GM18867 (cell line): ENCODE measurements at regions not wholly inside any gene's neighbourhood (a gene's known extent, or its start where the extent isn't known, plus 50 kb on each side); places are given as distances from the start of the nearest gene placed in this dataset.
A peak's percentile ranks its signal among the peaks of the same experiment; 100 is the strongest.

Experiments
- ATAC-seq: cut with Tn5 transposase; IDR thresholded peaks from one replicate; pipeline ENCODE4 v1.9.1; 2021; ENCODE audit warnings: mild to moderate bottlenecking, moderate library complexity; ENCODE audit not compliant: unreplicated experiment

DNA sequence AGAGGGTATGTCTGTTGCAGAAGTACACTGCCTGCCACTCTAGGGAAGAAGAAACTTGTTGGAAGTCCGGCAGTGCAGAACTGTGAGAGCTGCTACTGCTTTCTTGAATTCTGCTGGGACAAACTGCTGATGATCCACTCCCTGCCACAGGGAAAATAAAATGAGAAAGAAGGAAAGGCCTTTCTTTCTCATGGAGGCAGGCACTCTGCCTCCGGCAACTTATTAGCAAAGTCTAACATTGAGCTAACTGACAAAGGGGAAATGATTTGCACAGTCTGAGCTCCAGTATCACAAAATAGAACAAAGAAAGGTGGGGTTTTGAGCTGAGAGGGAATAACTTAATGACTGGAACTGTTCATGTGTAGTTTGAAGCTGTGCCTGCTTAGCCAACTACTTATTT lies 134.6 kb downstream of the AASDHPPT start:
- no peak for ATAC-seq

DNA sequence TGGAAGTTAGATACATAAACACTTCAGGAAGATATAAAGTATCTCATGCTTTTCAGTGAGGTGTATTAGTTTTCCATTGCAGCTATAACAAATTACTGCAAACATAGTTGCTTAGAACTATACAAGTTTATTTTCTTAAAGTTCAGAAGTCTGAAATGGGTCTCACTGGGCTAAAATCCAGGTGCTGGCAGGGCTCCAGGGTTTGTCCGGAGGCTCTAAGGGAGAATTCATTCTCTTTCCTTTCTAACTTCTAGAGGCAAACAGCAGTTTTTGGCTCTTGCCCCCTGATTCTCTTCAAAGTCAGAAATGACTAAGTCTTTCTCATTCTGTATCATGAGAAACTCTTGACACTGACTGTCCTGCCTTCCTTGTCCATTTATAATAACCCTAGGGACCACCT lies 138.8 kb downstream of the AASDHPPT start:
- no peak for ATAC-seq

DNA sequence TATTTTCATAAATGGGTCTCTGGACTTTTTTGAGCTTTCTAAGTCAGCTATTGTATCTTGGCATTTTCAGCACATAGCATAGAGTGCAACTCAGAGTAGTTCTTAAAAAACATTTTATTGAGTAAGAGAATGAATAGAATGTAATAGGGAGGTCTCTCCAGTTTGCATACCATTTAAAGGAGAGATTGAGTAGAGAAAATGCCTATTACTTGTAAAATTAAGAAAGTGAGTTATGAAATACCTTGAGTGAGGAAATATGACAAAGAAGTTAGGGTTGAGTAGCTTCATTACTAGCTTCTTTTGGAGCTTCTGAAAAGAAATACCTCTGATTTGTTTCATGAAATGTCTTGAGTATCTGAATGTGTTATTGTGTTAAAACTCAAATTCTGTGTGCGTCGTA lies 140.0 kb downstream of the AASDHPPT start:
- ATAC-seq = no peak

DNA sequence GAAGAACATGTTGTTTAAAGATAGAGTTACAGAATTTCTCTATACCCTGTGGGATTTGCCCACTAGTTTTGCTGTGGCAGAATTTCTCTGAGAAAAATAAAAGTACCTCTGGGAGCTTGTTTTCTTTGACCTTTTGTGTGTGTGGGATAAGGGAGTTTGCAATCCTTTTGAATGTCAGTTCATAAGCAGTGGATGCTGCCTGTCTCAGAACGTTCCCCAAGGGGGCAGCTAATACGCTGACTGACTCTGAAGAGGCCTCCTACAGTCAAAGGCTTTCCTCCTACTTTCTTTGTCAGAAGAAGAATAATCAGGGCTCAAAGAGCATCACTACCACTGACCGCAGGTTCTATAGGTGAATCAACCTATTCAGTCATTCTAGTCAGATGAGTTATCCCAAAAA lies 140.6 kb downstream of the AASDHPPT start:
- no peak for ATAC-seq

DNA sequence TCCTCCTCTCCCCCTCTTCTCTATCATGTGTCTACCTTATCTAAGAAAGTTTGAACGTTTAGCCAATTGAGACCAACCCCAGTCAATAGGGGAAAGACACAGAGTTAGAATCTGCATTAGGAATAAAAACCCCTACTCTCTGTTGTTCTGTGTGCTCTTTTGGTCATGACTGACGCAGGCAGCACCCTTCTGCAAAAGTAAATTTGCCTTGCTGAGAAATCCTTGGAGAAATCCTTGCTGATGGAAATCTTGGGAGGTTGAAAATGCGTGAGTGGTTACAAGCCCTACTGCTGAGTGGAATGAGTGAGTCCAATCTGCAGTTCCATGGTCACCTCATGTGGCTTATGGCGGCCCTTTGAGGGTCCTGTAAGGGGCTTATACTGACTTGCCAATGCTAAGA lies 145.2 kb downstream of the AASDHPPT start:
- ATAC-seq = no peak

DNA sequence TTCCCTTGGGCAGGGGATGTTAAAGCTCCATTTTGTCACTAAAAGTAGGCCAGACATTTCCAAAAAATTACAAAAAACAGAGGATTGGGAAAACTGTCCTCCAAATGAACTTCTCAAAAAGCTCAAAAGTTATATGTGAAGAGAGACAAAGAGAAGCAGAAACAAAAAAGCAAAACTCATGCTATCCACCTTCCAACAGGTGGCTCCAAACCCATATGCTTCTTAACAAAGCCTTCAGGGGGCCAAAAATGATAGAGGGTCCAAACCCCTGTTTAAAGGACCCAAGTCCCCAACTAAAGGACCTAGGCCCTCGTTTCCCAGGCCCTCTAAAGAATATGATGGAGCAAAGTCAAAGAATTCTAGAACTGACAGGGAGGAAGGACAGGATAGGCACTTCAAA lies 146.7 kb downstream of the AASDHPPT start:
- no peak for ATAC-seq

DNA sequence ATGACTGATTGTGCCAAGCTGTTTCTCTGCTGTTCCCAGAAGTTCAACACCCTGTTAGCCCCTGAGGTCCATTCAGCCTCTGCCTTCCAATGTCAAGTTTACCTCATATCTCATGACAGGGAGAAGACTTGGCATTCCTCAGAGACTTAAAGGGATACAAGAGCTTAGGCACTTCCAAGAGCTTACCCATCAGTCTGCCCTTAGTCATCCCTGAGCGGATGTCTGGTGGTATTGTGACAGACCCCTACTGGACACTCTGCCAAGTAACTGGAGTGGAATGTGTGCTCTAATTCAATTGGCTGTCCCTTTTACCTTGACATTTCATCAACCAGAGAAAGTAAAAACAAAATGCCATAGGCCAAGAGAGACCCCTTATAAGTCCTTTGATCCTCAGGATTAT lies 151.5 kb downstream of the AASDHPPT start:
- ATAC-seq = no peak

DNA sequence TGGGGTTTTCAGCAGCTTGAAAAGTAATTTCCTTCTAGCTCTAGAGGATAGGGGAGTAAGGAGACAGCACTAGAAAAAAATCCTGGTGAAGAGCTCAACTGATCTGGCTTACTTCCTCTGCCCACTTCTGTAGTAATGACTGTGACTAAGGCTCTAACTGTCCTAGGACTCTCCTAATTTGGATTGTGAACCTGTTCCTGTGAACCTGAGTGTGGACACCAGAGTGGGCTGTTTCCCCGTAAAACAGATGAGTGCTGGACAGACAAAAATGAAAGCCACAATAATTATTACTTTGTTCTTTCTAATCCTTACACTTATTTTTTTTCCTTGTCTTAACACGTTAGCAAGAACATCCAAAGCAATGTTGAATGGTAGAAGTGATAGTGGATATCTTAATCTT lies 154.1 kb downstream of the AASDHPPT start:
- no peak for ATAC-seq

DNA sequence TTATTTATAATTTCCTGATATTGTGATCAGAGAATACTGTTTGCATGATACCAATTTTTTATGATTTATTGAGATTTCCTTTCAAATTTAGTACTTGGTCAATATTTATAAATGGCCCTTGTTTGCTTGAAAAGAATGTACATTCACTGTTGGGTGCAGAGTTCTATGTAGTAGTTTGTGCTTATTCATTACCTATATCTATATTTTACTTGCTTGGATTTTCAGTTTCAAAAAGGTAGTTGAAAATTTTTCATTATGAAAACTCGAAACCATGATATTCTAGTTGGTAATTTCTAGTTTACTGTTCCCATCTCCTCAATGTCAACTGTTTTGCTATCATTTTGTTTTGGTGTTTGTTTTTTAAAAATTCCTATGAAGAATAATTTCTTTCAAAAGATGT lies 155.7 kb downstream of the AASDHPPT start:
- ATAC-seq = peak; percentile 48

DNA sequence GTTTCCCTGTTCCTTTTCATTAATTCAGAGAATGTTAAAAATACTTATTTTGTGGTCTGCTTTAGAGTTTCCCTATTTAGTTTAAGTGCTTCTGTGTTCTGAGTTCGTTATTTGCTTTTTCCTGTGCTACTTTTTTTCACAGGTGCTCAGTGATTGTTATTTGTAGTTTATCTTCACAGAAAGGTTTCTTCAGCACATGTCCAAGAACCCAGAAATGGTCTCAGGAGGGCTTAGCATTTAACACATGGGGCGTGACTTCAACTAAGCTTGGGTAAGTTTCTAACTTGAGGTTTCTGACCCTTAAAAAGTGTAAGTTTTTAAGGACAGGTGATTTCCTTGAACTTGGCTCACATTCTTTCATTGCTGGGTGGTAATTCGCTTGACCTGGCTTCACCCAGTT lies 157.3 kb downstream of the AASDHPPT start:
- peak; percentile 45 for ATAC-seq

DNA sequence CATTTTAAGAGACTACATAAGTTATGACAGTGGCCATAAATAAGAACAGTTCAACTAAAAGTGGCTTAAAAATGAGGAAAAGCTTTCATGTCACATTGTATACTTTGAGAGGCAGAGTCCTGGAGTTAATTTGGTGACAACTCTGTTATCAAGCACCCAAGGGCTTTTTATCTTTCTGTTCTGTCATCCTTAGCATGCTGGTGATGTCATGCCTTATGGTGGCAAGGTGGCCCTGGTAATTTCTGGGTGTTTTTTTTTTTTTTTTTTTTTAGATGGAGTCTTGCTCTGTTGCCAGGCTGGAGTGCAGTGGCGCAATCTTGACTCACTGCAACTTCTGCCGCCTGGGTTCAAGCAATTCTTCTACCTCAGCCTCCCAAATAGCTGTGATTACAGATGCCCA lies 158.8 kb downstream of the AASDHPPT start:
- ATAC-seq = no peak

DNA sequence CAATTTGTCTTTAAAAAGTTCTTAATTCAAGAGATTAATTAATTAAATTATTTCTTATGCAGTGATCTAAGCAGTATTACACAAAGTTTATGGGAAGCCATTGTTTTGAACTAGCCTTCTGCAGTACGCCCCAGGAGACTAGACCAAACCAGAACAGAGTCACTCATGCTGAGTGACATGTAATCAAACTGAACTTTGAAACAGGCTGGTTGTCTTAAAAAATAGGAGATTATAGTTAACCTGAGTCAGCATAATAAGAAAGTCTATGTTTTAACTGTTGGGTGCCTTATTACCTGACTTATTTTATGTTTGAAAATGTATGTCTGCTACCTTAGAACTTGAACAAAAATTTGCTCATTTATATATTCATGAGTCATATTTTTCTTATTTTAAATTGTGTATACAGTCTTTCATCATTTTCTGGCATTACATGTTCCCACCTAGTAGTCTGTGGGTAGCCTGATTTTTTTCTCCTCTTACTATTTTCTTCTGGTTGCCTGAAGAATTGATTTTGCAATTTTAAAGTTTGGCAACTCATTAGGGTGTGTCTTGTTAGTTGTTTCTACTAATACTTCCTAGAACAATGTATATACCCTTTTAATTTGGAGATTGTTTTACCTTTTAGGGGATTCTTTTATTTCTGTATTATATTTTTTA lies 161.4 kb downstream of the AASDHPPT start:
- ATAC-seq = no peak

DNA sequence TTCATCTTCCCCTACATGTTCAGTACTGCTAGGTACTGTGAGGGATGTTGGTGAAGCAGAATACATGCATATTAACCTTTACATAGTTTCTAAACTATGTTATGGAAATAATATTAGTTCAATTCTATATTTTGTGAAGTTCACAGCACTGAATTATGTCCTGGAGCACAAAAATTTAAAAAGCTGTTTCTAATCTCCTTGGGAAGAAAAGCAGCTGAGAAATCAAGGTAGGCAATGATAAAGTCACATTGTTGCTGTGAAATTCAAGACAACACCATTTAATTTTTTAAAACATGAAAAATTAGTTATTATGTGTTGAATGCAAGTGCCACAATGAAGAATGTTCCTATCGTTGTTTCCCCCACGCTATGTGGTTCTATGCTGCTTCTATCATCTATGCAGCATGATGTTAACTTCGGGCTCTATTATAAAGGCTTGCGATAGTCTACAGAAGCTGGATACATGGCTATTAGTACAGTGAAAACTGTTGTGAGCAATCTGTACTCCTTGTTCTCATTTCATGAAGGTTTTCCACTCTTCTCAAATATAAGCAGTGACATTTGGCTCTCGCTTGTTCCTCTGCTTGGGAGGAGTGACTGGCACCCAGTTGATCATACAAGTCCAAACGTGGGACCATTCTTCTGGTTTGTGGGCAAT lies 164.3 kb downstream of the AASDHPPT start:
- no peak for ATAC-seq

DNA sequence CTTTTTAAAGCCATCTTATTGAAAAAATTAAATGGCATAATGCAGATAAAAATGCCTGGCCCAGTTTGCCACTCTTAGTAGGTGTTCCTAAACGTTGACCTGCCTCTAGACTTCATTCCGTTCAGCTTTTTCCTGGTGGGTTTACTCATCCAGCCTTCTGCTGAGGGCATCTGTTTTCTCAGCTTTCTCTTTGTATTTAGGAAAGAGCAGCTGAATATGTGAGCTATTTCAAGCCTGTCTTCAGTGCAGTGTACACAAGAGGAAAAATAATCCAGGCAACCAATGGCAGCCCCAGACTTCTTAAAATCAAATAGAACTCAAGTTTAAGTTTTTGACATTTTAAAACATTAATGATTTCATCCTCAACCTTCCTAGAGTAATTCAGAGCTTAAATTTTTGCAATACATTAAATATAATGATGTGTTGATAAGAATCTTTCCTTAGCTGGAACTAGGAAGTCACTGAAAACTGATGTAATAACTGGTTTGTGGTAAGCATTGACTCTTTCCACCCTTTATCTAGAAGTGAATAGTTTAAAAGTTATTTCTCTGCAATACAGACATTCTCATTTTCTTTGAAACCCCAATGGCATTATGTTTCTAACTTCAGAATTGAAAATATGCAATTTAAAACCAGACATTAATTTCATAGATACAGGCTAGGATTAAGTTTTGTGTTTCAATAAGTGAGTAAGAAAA lies 165.4 kb downstream of the AASDHPPT start:
- ATAC-seq = no peak

DNA sequence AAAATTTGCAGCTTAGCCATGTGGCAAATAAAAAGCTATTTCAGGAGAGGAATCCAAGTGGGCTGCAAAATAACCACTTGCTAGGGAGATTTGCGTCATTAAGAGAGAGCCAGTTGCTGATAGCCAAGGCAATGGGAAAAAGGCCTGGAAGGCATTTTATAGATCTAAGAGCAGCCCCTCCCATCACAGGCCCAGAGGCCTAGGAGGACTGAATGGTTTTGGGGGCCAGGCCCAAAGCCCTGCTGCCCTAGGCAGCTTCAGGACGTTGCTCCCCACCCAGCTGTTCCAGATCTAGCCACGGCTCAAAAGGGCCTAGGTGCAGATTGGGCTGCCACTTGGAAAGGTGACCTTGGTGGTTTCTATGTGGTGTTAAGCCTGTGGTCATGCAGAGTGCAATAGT lies 169.0 kb downstream of the AASDHPPT start:
- no peak for ATAC-seq

DNA sequence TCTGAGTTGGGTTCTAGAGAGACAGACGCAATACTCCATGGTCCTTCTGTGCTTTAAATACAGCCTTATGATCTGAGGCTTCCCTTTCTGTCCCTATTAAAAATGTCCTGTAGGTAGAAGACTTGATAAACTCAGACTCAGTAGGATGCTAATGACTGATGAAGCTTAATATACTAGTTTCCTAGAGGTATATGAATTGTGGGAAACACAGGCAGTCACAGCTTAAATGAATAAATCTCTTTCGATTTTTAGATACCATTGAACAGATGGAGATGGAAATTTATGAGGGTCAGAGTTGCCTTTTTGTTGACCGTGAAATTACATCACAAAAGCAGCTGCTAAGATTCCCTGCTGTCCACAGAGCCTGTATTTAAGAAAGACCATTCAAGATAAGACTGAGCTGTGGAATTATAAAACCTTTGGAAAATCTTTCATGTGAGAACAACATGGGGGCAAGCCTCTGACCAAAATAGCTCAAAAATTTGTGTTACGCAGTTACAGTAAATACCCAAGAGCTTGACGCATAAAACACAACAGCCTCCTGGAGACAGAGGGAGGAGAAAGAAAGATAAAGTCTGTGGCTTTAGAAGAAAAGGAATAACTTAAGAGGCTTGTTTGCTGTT lies 172.3 kb downstream of the AASDHPPT start:
- ATAC-seq = no peak

DNA sequence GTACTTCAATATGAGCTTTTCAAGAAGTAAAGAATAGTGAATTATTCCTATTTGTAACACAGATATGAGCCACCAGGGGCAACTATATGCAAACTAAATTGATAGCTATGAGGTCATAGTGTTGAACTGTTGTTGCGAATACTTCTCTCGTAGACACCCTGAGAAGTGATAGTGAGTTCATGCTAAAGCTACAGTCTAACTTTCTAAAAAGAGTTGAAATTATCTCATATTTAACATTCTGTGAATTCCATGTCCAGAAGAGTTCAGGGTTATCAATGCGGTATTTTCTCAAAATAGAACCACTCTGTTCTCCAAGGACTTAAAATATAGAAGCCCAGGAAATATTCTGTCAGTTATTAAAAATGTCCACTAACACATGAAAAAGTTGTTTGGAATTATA lies 185.4 kb downstream of the AASDHPPT start:
- ATAC-seq = no peak

DNA sequence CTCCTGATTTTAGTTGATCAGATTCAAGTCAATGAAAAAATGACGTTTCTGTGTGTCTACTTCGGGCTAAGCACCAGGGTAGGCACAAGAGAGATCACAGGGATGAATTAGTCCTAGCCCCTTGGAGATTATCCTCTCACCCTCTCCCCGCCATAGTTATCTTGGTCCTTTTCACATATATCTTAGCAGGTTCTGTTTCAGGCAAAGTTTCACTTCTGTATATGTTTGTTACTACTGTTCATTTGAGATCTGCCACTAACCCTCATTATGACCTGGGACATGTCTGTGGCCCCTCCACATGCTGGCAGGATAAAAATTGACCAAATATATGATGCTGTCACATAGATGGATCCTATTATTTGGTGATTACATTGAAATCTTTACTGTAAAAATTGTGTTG lies 186.1 kb downstream of the AASDHPPT start:
- ATAC-seq = no peak

DNA sequence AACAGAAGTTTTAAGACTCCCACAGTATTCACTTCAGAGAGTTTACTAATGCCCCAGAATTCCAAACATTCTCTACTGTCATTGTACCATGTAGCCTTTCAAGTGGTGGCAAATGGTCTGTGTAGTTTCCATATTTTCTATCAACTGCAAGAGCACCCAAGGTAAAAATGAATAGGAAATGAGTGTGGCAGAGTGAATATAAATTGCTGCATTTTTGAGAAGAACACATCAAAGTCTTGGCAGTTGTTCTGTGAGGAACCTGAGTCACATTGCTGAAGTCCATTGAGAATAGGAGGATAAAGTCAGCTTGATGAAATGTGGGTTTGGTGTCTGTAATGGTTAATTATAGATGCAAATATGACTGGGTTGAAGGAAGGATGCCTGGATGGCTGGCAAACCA lies 193.6 kb downstream of the AASDHPPT start:
- no peak for ATAC-seq

DNA sequence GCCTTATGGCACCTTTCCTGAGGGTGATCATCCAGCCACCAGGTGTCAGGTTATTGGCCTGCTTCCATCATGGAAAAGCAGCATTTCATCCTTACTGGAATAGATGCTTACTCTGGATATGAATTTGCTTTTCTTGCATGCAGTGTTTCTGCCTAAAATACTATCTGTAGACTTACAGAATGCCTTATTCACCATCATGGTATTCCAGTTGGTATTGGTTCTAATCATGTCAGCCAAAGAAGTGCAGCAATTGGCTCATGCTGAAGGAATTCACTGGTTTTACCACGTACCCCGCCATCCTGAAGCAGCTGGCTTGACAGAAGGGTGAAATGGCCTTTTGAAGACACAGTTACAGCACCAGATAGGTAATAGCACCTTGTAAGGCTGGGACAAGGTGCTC lies 194.2 kb downstream of the AASDHPPT start:
- no peak for ATAC-seq

DNA sequence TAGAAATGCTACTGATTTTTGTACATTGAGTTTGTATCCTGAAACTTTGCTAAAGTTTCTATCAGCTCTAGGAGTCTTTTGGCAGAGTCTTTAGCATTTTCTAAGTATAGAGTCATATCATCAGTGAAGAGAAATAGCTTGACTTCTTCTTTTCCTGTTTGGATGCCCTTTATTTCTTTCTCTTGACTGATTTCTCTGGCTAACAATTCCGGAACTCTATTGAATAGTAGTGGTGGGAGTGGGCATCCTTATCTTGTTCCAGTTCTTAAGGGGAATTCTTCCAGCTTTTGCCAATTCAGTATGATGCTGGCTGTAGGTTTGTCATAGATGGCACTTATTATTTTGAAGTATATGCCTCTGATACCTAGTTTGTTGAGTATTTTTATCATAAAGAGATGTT lies 197.7 kb downstream of the AASDHPPT start:
- ATAC-seq = no peak

DNA sequence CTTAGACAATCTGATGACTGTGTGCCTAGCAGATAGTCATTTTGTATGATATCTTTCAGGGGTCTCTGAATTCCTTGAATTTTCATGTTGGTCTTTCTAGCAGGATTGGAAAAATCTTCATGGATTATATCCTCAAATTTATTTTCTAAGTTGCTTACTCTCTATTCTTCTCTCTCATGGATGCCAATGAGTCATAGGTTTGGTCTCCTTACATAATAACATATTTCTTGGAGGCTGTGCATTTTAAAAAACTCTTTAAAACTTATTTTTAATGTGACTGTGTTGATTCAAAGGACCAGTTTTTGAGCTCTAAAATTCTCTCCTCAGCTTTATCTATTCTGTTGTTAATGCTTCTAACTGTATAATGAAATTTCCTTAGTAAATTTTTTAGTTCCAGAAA lies 198.7 kb downstream of the AASDHPPT start:
- ATAC-seq = no peak
